Cardiac fibroblast (primary cell): ENCODE measurements at regions not wholly inside any gene's neighbourhood (a gene's known extent, or its start where the extent isn't known, plus 50 kb on each side); places are given as distances from the start of the nearest gene placed in this dataset.

Experiments used
- DNase-seq, 2 donors: peaks; one replicate each; pipeline versions ENCODE4 v3.0.0 to v3.0.0-alpha.2; 2010; ENCODE audit warnings: low read depth in 2 of 2
- H3K4me3 ChIP-seq, 2 donors: replicated peaks in 1 of 2; 1 replicate in 1 of 2; 2 replicates in 1 of 2; pipeline ENCODE4 v1.5.1; 2011; ENCODE audit warnings: low read depth in 2 of 2, low read length in 2 of 2, mild to moderate bottlenecking in 2 of 2, moderate library complexity in 1 of 2
- TF ChIP-seq, protein P1 (sequence below): IDR thresholded peaks from one replicate; pipeline ENCODE4 v1.5.1; 2011; ENCODE audit warnings: low read depth, mild to moderate bottlenecking, low read length, inconsistent platforms

DNA sequence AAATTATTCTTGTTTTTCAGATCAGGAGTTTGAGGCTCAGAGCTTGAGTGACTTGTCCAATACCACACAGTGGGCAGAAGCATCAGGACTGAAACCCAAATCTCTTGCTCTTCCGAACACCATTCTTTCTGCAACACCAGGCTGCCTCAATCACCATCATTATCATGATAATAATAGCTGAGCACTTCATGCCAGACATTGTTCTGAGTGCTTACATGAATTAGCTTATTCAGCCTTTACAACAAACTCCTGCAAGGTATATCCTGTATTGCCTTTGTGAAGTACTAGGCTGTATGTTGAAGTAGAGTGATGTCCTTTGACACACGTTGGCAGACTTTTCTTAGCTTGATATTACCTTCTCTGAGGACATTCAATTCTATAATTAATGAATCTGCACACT, 257.4 kb upstream of the ATP2B1 start:
- no peak for DNase-seq
- H3K4me3 ChIP-seq = no peak overlapping the region
- TF ChIP-seq, protein P1, sequence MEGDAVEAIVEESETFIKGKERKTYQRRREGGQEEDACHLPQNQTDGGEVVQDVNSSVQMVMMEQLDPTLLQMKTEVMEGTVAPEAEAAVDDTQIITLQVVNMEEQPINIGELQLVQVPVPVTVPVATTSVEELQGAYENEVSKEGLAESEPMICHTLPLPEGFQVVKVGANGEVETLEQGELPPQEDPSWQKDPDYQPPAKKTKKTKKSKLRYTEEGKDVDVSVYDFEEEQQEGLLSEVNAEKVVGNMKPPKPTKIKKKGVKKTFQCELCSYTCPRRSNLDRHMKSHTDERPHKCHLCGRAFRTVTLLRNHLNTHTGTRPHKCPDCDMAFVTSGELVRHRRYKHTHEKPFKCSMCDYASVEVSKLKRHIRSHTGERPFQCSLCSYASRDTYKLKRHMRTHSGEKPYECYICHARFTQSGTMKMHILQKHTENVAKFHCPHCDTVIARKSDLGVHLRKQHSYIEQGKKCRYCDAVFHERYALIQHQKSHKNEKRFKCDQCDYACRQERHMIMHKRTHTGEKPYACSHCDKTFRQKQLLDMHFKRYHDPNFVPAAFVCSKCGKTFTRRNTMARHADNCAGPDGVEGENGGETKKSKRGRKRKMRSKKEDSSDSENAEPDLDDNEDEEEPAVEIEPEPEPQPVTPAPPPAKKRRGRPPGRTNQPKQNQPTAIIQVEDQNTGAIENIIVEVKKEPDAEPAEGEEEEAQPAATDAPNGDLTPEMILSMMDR = no peak

DNA sequence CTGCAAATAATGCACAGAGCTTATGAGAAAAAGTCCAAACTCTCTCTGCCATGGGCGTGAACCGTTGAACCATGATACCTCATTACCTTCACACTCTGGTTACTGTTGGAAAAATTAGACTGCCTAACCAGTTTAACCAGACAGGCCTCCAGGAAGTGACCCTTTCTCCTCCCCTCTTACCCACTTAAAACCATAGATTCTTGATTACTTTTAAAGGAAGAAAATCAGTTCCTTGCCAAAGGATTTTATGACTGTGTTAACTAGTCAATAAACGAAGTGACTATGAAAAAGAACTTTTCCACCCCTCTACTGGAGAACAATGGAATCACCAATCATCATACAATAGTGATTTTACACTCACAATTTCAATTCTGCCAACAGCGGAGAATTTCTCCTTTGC, 254.0 kb upstream of the ATP2B1 start:
- DNase-seq = peak in 1 of 2 donors; percentile 16
- TF ChIP-seq, protein P1 = no peak
- H3K4me3 ChIP-seq = no peak overlapping the region

DNA sequence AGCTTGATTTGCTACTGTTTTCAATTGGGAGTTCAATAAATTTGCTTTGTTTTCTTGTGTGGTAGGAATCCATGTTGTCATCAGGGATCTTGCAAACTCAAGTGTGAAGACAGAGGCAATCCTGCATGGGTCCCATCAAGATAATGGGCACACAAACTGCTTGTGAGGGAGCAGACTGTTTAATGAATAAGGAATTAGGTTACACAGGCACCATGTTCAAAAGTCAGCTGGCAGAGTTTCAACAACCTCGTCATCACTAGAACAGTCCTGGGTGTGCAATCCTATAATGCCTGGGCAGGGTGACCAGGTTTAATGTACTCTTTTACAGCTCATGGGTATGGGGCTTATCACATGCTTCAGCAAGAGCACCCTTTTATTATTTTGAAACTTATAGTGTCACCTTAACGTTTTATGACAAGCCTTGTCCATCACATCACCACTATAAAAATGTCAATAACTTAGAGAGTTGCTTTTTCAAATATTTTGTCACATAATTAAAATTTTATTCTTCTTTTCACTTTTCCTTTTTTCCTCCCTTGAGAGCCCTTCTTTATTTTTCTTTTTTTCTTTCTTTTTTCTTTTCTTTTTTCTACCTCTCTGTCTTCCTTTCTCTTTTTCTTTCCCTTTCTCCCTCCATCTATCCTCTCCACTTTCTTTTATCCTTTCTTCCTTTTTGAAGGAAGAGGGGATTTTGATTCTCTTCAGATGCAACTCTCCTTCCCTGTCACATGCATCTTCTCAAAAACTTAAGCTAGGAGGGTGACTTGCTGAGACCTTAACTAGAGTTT, 252.2 kb upstream of the ATP2B1 start:
- DNase-seq = peak; percentile 26 to 73
- TF ChIP-seq, protein P1 = no peak
- no peak overlapping the region for H3K4me3 ChIP-seq

DNA sequence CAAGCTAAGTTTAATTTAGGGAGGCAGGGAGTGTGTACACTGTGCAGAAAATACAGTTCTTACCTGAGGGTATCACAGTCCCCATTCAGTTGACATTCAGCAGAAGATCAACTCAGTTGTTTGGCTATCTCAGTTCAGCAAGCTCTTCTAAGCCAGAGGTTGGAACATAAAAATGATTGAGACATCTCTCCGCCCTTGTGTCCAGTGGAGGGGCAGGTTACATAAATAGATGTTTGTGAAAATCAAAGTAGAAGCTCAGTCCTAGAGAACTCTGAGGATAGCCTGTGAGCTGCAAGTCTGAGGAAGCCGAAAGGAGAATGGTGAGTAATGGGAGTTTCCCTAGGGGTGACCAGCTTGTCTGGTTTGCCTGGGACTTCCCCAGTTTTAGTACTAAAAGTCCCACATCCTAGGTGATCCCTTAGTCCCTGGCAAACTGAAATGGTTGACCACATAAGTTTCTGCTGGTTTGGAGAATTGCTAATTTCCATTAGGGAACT, 251.4 kb upstream of the ATP2B1 start:
- no peak overlapping the region for H3K4me3 ChIP-seq
- DNase-seq = peak in 1 of 2 donors; percentile 83
- TF ChIP-seq, protein P1 = no peak

DNA sequence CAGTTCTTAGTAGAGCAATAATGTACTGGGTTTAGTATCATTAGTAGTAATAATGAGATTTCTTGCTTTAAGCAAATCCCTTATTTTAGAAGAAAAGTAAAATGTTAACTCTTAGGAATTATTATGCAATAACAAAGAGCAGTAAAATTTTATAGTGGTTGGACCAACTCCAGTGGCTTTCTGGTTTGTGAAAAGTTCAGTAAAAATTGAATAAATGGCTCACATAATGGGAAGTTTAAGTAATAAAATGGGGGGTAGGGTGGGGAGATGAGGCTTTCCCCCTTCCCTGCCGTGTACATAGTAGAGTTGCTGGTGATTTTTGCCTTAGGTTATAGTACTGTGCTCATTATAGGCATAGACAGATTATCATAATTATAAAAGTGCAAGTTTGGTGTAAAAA, 250.5 kb upstream of the ATP2B1 start:
- no peak for DNase-seq
- no peak overlapping the region for H3K4me3 ChIP-seq
- TF ChIP-seq, protein P1 = no peak

DNA sequence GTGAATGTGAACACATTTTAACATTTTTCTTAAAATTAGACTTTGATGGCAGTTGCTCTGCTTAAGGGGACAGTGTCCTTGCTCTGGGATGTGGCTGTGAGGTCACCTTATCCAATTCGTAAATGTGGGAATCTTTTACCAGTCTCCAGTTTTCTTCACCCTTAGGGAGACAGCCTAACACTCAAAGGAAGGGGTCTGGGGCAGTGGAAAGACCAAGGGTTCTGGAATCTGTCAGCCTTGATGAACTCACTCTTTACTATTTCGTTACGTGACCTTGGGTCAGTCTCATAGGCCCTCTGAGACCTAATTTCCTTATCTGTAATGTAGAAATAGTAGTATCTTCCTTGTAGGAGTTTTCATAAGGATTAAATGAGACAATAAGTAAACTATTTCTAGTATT, 245.6 kb upstream of the ATP2B1 start:
- DNase-seq = no peak
- TF ChIP-seq, protein P1 = no peak
- no peak overlapping the region for H3K4me3 ChIP-seq

DNA sequence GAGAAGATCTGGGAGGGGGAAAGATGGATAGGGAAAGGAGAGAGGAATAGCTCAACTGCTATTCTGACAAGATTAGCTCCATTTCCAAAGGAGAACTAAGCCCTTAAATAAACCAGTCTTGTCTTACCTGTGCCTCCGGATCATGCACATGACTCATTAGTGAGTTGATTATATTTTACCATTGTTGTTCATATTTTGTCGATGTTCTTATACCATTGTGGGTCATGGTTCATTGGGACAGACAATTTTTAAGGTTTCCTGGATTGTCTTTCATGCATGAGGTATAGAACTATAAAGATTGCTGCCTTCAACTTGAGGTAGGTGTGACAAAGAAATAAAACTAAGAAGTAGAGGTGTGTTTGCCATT, 243.0 kb upstream of the ATP2B1 start:
- DNase-seq = no peak
- H3K4me3 ChIP-seq = no peak overlapping the region

More for the DNA sequence above, 243.0 kb upstream of the ATP2B1 start:
- TF ChIP-seq, protein P1 = no peak
